ENCODE measurements at regions not wholly inside any gene's neighbourhood (a gene's known extent, or its start where the extent isn't known, plus 50 kb on each side); places are given as distances from the start of the nearest gene placed in this dataset.

DNA sequence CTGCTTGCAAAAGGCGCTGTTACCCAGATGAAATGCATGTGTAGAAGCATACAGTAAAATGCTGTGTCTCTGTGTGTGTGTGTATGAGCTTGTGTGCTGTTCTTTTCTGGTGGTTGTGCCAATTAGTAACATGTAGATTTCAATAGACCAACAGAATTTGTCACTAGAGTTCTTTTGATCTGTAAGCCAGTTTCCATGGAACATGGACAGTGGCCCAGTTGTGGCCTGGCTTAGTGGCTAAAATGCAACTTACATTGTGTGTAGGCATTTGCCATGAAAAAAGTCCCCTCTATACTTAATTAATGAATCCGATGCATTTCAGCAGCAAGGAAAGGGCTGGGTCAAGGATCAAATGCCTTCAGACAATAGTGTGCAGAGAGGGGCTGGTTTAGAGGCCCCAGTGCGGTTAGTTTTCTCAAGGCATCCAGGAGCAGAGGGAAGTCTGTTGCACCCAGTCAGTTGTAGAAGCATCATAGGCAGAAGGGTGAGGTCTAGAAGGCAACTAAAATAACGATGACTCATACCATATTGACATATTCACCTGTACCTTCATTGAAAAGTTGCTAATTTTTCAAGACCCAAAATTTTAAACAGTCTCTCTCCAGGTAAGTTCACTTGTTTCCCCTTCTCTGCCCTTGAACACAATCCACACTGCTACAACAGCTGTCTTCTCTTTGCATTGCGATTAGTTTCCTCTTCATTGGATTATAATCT lies 366.9 kb upstream of the SPRED2 start:
- Histone ChIP-seq H3K4me1 (ENCODE audit: control insufficient read depth, insufficient read depth, low read length, poor library complexity, severe bottlenecking) (no peaks in the 10 kb centered on the region), H3K4me3 (ENCODE audit: extremely low read depth, insufficient read depth, low read length, poor library complexity, severe bottlenecking) (no peak overlapping the region), H3K9me3 (ENCODE audit: control insufficient read depth, low read length) (no peaks in the 10 kb centered on the region), H3K36me3 (ENCODE audit: control insufficient read depth, insufficient read depth, low read length) (no peaks in the 10 kb centered on the region), H3K27ac (ENCODE audit: low read depth, low read length, severe bottlenecking) (no peak overlapping the region)
- WGBS, 2 experiments (ENCODE audit: insufficient coverage in 2 of 2), result 95 to 100% methylated on average over 2 to 3 of the region's 5 CpGs

DNA sequence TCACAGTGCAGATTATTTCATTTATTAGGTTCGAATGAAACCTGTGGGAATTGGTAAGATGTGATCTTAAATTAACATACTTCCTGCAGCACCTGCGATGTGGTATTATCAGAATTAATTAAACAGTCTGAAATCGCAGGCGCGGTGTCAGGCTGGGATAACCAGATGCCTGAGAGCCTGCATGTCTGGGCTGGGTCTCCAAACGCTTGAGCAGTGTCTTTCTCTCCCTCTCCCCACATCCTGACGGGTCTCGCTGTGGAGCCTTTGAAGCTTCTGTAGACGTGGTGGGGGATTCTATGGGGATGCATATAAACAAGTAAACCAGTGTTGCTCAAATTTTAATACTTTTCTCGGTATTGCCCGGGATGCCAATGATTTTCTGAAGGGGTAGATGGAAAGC lies 366.2 kb upstream of the SPRED2 start:
- no peaks in the 10 kb centered on the region for H3K36me3 ChIP-seq (ENCODE audit: control insufficient read depth, insufficient read depth, low read length)
- WGBS, 2 experiments (ENCODE audit: insufficient coverage in 2 of 2), result 93 to 100% methylated on average over 5 to 7 of the region's 11 CpGs
- no peaks in the 10 kb centered on the region for H3K9me3 ChIP-seq (ENCODE audit: control insufficient read depth, low read length)
- no peak overlapping the region for H3K4me3 ChIP-seq (ENCODE audit: extremely low read depth, insufficient read depth, low read length, poor library complexity, severe bottlenecking)
- no peak overlapping the region for H3K27ac ChIP-seq (ENCODE audit: low read depth, low read length, severe bottlenecking)
- no peaks in the 10 kb centered on the region for H3K4me1 ChIP-seq (ENCODE audit: control insufficient read depth, insufficient read depth, low read length, poor library complexity, severe bottlenecking)

DNA sequence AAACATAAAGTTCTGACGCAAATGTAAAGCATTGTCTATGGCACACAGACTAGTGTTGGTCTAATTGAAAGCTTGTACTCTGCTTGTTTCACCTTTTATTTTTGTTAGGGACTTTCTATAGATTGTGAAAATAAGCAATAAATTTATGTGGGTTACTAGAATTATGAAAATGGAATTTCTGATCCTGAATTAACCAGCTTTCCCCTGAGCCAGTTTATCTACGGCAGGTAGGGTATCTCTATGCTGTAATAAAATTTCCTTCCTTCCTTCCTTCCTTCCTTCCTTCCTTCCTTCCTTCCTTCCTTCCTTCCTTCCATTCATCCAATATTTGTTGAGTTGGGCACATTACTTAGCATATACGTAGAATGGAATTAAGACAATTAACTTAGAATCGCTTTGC lies 362.6 kb upstream of the SPRED2 start:
- H3K9me3 ChIP-seq (ENCODE audit: control insufficient read depth, low read length), result no peaks in the 10 kb centered on the region
- H3K4me3 ChIP-seq (ENCODE audit: extremely low read depth, insufficient read depth, low read length, poor library complexity, severe bottlenecking), result no peak overlapping the region
- H3K36me3 ChIP-seq (ENCODE audit: control insufficient read depth, insufficient read depth, low read length), result no peaks in the 10 kb centered on the region
- no peaks in the 10 kb centered on the region for H3K4me1 ChIP-seq (ENCODE audit: control insufficient read depth, insufficient read depth, low read length, poor library complexity, severe bottlenecking)
- WGBS, 2 experiments (ENCODE audit: insufficient coverage in 2 of 2), result 100% methylated on average over 1 of the region's 4 CpGs
- no peak overlapping the region for H3K27ac ChIP-seq (ENCODE audit: low read depth, low read length, severe bottlenecking)

DNA sequence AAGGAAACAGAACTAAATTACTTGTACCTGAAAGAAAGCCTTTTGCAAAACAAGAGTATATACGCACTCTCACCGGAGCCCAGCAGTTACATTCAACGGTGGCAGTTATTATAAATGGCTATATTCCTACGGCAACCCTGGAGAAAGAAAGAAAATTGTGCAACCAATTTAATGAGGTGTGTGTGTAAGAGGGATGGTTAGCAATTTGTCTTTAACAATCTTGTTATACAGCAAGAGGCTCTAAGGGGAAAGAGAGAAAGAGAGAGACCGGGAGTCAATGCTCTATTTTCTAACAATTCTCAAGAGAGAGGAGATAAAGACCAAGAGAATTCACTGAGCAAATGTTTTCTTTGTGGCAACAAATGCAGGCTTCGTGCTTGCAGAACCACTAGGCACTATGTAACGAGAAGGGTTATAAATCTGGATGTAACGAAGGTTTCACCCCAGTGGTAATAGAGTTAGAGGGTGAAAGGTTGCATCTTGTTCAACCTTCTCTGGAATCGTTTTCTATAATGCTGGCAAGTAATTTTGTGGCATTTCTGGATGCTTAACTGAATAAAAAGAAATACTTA lies 359.1 kb upstream of the SPRED2 start:
- no peaks in the 10 kb centered on the region for H3K36me3 ChIP-seq (ENCODE audit: control insufficient read depth, insufficient read depth, low read length)
- no peak overlapping the region for H3K27ac ChIP-seq (ENCODE audit: low read depth, low read length, severe bottlenecking)
- H3K4me1 ChIP-seq (ENCODE audit: control insufficient read depth, insufficient read depth, low read length, poor library complexity, severe bottlenecking), result no peaks in the 10 kb centered on the region
- no peak overlapping the region for H3K4me3 ChIP-seq (ENCODE audit: extremely low read depth, insufficient read depth, low read length, poor library complexity, severe bottlenecking)
- no peaks in the 10 kb centered on the region for H3K9me3 ChIP-seq (ENCODE audit: control insufficient read depth, low read length)
- WGBS, 2 experiments (ENCODE audit: insufficient coverage in 2 of 2), result 76 to 88% methylated on average over 5 to 7 of the region's 9 CpGs

DNA sequence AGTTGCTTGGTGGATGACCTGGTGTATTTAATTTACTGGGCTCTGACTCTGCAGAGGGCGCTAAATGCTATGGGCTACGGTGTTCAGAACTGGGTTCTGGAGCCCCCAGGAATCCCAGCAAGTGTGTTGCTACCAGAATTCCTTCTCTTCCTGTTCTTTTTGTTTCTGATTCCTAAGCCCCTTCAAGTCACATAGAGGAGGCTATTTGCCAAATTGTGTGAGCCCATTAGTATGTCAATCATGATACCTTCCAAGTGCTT lies 358.2 kb upstream of the SPRED2 start:
- H3K9me3 ChIP-seq (ENCODE audit: control insufficient read depth, low read length), result no peaks in the 10 kb centered on the region
- no peak overlapping the region for H3K27ac ChIP-seq (ENCODE audit: low read depth, low read length, severe bottlenecking)
- H3K4me1 ChIP-seq (ENCODE audit: control insufficient read depth, insufficient read depth, low read length, poor library complexity, severe bottlenecking), result no peaks in the 10 kb centered on the region
- 77 to 82% methylated on average over 2 of the region's 2 CpGs for WGBS, 2 experiments (ENCODE audit: insufficient coverage in 2 of 2)
- H3K4me3 ChIP-seq (ENCODE audit: extremely low read depth, insufficient read depth, low read length, poor library complexity, severe bottlenecking), result no peak overlapping the region
- no peaks in the 10 kb centered on the region for H3K36me3 ChIP-seq (ENCODE audit: control insufficient read depth, insufficient read depth, low read length)

DNA sequence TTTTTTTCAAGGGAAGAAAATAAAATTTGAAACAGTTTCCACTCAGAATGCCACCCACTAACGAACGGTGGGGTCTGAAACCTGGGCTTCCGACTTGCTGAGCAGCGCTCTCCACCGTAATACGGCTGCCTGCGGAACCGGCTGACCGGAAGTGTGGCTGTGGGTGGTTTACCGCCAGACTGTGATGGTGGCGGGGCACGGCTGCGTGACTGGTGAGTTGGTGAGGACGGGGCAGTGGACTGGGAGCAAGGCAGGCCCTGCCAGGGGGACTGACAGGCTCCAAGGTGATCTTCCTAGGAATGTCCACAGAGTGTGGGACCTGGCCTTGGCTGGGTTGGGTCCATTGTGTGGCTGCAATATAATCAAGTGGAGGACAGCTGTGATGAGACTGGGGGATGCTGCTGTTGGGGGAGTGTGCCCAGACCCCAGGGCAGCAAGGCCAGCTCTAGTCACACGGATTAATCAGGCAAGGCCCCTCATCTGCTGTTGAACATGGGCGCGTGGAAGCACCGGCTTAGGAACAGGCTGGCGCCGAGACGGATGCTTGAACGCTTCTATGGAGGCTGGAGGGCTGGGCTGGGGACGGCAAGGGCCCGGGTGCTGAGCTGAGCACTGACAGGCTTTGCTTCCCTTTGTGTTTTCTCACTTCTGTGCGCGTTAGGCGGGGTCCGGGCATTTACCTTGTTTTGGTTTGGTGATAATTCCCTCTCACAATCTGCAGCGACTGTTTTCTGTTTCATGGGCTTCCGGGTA lies 357.7 kb upstream of the SPRED2 start:
- no peaks in the 10 kb centered on the region for H3K36me3 ChIP-seq (ENCODE audit: control insufficient read depth, insufficient read depth, low read length)
- 87 to 95% methylated on average over 14 to 26 of the region's 30 CpGs for WGBS, 2 experiments (ENCODE audit: insufficient coverage in 2 of 2)
- no peaks in the 10 kb centered on the region for H3K9me3 ChIP-seq (ENCODE audit: control insufficient read depth, low read length)
- no peak overlapping the region for H3K27ac ChIP-seq (ENCODE audit: low read depth, low read length, severe bottlenecking)
- H3K4me1 ChIP-seq (ENCODE audit: control insufficient read depth, insufficient read depth, low read length, poor library complexity, severe bottlenecking), result no peaks in the 10 kb centered on the region
- no peak overlapping the region for H3K4me3 ChIP-seq (ENCODE audit: extremely low read depth, insufficient read depth, low read length, poor library complexity, severe bottlenecking)

DNA sequence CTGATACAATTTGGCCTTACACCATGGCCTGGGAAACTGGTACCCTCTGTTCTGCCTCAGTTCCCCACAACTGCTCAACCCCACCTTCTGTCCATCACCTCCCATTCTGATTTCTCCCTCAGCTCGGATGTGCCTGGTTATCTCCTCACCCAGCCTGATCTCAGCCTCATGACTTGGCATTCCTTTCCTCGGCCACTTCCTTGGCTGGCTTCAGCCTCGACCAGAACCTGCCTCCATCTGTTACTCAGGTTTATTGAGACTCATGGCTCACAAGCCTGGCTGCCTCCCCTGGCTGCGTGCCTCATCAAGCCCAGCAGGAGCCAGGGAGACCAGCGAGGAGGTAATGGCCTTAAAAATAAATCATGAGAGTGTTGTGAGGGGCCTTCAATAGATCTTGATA lies 356.2 kb upstream of the SPRED2 start:
- WGBS, 2 experiments (ENCODE audit: insufficient coverage in 2 of 2), result 92 to 93% methylated on average over 4 to 5 of the region's 5 CpGs
- no peaks in the 10 kb centered on the region for H3K9me3 ChIP-seq (ENCODE audit: control insufficient read depth, low read length)
- H3K4me1 ChIP-seq (ENCODE audit: control insufficient read depth, insufficient read depth, low read length, poor library complexity, severe bottlenecking), result no peaks in the 10 kb centered on the region
- no peak overlapping the region for H3K27ac ChIP-seq (ENCODE audit: low read depth, low read length, severe bottlenecking)
- H3K36me3 ChIP-seq (ENCODE audit: control insufficient read depth, insufficient read depth, low read length), result no peaks in the 10 kb centered on the region
- no peak overlapping the region for H3K4me3 ChIP-seq (ENCODE audit: extremely low read depth, insufficient read depth, low read length, poor library complexity, severe bottlenecking)

DNA sequence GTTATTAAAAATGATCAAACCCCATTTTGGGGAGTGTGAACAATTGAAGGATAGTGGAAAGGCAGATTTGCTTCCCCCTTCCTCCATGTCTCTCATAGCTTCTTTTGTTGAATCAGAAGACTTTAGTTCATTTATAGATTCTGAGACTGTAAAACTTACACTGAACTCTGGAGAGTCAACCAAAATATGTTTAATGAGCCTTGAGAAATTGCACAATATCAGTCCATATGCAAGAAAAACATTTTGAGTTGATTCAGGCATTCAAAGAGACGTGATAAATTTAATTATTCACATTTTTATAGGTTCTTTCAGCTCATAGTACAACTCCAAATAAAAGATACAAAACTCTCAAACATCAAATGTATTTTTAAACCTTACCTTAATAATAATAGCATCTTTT lies 354.4 kb upstream of the SPRED2 start:
- Histone ChIP-seq H3K4me1 (ENCODE audit: control insufficient read depth, insufficient read depth, low read length, poor library complexity, severe bottlenecking) (no peaks in the 10 kb centered on the region), H3K36me3 (ENCODE audit: control insufficient read depth, insufficient read depth, low read length) (no peaks in the 10 kb centered on the region), H3K27ac (ENCODE audit: low read depth, low read length, severe bottlenecking) (no peak overlapping the region), H3K4me3 (ENCODE audit: extremely low read depth, insufficient read depth, low read length, poor library complexity, severe bottlenecking) (no peak overlapping the region), H3K9me3 (ENCODE audit: control insufficient read depth, low read length) (no peaks in the 10 kb centered on the region)
- 100% methylated on average over 1 of the region's 1 CpG; no CpG with 5 or more reads in 1 of the 2 experiments for WGBS, 2 experiments (ENCODE audit: insufficient coverage in 2 of 2)

DNA sequence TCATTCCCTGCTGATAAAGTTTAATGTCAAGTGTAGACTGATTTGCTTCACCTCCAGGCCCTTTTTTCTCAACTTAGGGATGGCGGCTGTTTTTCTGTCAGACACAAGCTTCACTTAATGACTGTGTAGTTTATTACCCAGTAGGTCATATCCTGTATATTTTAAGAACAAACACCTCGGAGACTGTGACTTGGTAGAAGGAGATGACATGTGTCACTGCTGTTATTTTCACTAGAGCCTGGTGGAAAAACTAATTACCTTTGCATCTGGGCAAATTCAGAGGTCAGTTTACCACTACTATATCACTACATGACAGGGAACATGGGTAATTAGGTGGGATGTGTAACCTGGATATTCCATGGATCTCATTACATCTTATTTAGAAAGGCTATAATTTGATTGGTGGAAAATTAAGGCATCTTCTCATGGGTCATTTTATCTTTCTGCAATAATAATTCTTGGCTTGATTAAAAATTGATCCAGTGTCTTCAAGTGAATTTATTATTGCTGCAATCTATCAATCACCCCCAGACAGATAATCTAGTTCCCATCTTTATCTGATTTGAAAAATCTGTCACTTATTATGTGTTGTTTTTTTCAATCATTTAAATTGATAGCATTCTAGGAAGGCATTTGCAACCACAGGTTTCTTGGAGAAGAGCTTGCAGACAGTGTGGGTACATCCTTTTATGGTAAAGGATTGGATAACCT lies 353.8 kb upstream of the SPRED2 start:
- H3K9me3 ChIP-seq (ENCODE audit: control insufficient read depth, low read length), result no peaks in the 10 kb centered on the region
- no CpG with 5 or more reads among the region's 2 CpGs for WGBS, 2 experiments (ENCODE audit: insufficient coverage in 2 of 2)
- no peaks in the 10 kb centered on the region for H3K4me1 ChIP-seq (ENCODE audit: control insufficient read depth, insufficient read depth, low read length, poor library complexity, severe bottlenecking)
- no peak overlapping the region for H3K27ac ChIP-seq (ENCODE audit: low read depth, low read length, severe bottlenecking)
- H3K36me3 ChIP-seq (ENCODE audit: control insufficient read depth, insufficient read depth, low read length), result no peaks in the 10 kb centered on the region
- H3K4me3 ChIP-seq (ENCODE audit: extremely low read depth, insufficient read depth, low read length, poor library complexity, severe bottlenecking), result no peak overlapping the region

DNA sequence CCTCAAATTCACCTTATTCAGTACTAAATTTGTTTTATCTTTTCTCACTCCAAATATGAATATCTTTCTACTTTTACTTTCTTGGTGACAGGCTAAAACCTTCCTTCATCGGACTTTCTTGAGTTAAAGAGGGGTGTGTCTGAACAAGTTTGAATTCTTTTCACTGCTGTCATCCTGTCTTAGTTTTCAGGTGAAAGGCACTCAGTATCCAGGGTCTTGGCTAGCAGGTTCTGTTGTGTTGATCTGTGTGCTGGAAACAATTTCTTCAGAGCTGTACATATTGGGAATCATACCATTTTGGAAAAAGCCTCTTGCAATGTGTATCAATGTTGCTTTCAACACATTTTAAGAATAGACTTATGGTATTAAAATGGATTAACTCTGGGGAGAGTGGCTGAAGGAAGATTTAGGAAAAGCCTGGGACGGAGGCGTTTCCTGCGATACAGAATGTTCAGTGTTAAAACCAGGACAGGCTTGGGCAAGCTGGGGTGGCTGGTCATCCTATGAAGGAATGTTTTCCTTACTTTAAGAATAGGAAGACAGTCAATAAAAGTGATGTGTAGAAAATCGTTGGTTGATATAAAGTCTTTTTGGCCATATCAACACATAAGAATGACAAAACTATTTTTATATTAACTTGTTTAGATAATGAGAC lies 350.7 kb upstream of the SPRED2 start:
- WGBS, 2 experiments (ENCODE audit: insufficient coverage in 2 of 2), result 83 to 95% methylated on average over 3 of the region's 5 CpGs
- Histone ChIP-seq H3K9me3 (ENCODE audit: control insufficient read depth, low read length) (no peaks in the 10 kb centered on the region), H3K27ac (ENCODE audit: low read depth, low read length, severe bottlenecking) (no peak overlapping the region)

More for the DNA sequence above, 350.7 kb upstream of the SPRED2 start:
- Histone ChIP-seq H3K4me1 (ENCODE audit: control insufficient read depth, insufficient read depth, low read length, poor library complexity, severe bottlenecking) (no peaks in the 10 kb centered on the region), H3K36me3 (ENCODE audit: control insufficient read depth, insufficient read depth, low read length) (no peaks in the 10 kb centered on the region), H3K4me3 (ENCODE audit: extremely low read depth, insufficient read depth, low read length, poor library complexity, severe bottlenecking) (no peak overlapping the region)

All from mesodermal cell (in vitro differentiated cells).